ENCODE measurements at regions not wholly inside any gene's neighbourhood (a gene's known extent, or its start where the extent isn't known, plus 50 kb on each side); places are given as distances from the start of the nearest gene placed in this dataset.

DNA sequence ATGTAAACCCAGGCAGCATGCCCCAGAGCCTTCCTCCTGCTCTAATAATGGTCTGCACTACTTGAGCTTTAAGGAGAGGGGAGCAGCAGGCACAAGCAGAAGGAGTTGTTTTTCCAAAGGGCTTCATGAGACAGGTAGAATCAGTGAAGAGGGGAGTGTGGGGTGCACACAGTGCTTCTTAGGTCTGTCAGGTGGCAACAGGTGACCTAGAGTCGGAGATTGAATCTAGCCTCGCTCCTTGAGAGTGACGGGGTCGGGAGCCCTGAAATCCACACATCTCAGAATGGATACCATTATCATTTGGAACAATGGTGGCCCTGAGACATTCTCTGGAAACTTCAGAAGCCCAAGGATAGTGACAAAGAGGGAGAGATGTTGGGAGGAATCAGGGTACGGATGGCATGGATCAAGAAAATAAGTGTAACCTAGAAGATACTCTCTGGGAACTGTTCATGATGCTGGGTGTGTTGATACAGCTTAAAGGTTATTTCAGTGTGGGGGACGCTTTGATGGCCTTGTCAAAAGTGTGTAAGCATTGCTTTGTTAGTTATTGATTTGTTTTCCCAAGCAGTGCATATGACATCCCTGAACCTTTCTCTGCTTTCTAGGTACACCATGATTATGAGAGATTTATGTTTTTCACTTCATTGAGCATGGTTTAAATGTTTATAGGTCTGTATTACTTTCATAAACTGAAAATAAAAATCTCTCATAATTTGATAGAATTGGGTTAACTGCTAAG lies 77.8 kb upstream of the L3MBTL3 start:
- Histone ChIP-seq H3K9me3 (ENCODE audit: control insufficient read depth, low read length) (no peaks in the 10 kb centered on the region), H3K27ac (ENCODE audit: low read depth, low read length, severe bottlenecking) (no peak overlapping the region), H3K4me1 (ENCODE audit: control insufficient read depth, insufficient read depth, low read length, poor library complexity, severe bottlenecking) (no peaks in the 10 kb centered on the region), H3K4me3 (ENCODE audit: extremely low read depth, insufficient read depth, low read length, poor library complexity, severe bottlenecking) (no peak overlapping the region), H3K36me3 (ENCODE audit: control insufficient read depth, insufficient read depth, low read length) (no peaks in the 10 kb centered on the region)
- 70 to 80% methylated on average over 3 to 4 of the region's 6 CpGs for WGBS, 2 experiments (ENCODE audit: insufficient coverage in 2 of 2)

GRCh38 chr6:129938249-129939020 lies 77.3 kb upstream of the TMEM244 start:
- H3K4me3 ChIP-seq (ENCODE audit: extremely low read depth, insufficient read depth, low read length, poor library complexity, severe bottlenecking): no peak overlapping the region
- no peaks in the 10 kb centered on the region for H3K4me1 ChIP-seq (ENCODE audit: control insufficient read depth, insufficient read depth, low read length, poor library complexity, severe bottlenecking)
- H3K27ac ChIP-seq (ENCODE audit: low read depth, low read length, severe bottlenecking): no peak overlapping the region
- H3K9me3 ChIP-seq (ENCODE audit: control insufficient read depth, low read length): no peaks in the 10 kb centered on the region
- no peaks in the 10 kb centered on the region for H3K36me3 ChIP-seq (ENCODE audit: control insufficient read depth, insufficient read depth, low read length)
- WGBS, 2 experiments (ENCODE audit: insufficient coverage in 2 of 2): 74 to 92% methylated on average over 4 to 5 of the region's 8 CpGs

- H3K36me3 ChIP-seq (ENCODE audit: control insufficient read depth, insufficient read depth, low read length): no peaks in the 10 kb centered on the region
- H3K27ac ChIP-seq (ENCODE audit: low read depth, low read length, severe bottlenecking): no peak overlapping the region
- no peaks in the 10 kb centered on the region for H3K9me3 ChIP-seq (ENCODE audit: control insufficient read depth, low read length)
- WGBS, 2 experiments (ENCODE audit: insufficient coverage in 2 of 2): 6% methylated on average over 3 to 5 of the region's 7 CpGs
- H3K4me3 ChIP-seq (ENCODE audit: extremely low read depth, insufficient read depth, low read length, poor library complexity, severe bottlenecking): no peak overlapping the region
- H3K4me1 ChIP-seq (ENCODE audit: control insufficient read depth, insufficient read depth, low read length, poor library complexity, severe bottlenecking): no peaks in the 10 kb centered on the region
These were observed 75.4 kb upstream of the TMEM244 start for GRCh38 chr6:129936329-129937165.

DNA sequence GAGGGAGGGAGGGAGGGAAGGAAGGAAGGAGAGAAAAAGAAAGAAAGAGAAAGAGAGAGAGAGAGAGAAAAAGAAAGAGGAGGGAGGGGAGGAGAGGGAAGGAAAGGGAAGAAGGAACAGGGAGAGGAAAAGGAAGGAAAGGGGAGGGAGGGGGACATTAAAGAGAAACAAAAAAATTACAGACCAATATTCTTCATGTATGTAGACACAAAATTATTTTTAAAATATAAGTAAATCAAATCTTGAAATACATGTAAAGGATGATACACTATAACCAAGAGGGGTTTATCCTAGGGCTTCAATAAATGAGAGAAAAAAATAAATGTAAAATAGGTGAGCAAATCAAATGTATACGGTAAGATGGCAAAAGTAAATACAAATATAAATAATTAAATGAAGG lies 71.2 kb upstream of the TMEM244 start:
- no peaks in the 10 kb centered on the region for H3K4me1 ChIP-seq (ENCODE audit: control insufficient read depth, insufficient read depth, low read length, poor library complexity, severe bottlenecking)
- H3K9me3 ChIP-seq (ENCODE audit: control insufficient read depth, low read length): no peaks in the 10 kb centered on the region
- WGBS, 2 experiments (ENCODE audit: insufficient coverage in 2 of 2): no CpG with 5 or more reads among the region's 1 CpG
- H3K4me3 ChIP-seq (ENCODE audit: extremely low read depth, insufficient read depth, low read length, poor library complexity, severe bottlenecking): no peak overlapping the region
- H3K36me3 ChIP-seq (ENCODE audit: control insufficient read depth, insufficient read depth, low read length): no peaks in the 10 kb centered on the region
- H3K27ac ChIP-seq (ENCODE audit: low read depth, low read length, severe bottlenecking): no peak overlapping the region

GRCh38 chr6:129929433-129929832 lies 68.3 kb upstream of the TMEM244 start:
- Histone ChIP-seq H3K36me3 (ENCODE audit: control insufficient read depth, insufficient read depth, low read length) (no peaks in the 10 kb centered on the region), H3K4me1 (ENCODE audit: control insufficient read depth, insufficient read depth, low read length, poor library complexity, severe bottlenecking) (no peaks in the 10 kb centered on the region)
- WGBS, 2 experiments (ENCODE audit: insufficient coverage in 2 of 2): 100% methylated on average over 1 of the region's 1 CpG; no CpG with 5 or more reads in 1 of the 2 experiments

DNA sequence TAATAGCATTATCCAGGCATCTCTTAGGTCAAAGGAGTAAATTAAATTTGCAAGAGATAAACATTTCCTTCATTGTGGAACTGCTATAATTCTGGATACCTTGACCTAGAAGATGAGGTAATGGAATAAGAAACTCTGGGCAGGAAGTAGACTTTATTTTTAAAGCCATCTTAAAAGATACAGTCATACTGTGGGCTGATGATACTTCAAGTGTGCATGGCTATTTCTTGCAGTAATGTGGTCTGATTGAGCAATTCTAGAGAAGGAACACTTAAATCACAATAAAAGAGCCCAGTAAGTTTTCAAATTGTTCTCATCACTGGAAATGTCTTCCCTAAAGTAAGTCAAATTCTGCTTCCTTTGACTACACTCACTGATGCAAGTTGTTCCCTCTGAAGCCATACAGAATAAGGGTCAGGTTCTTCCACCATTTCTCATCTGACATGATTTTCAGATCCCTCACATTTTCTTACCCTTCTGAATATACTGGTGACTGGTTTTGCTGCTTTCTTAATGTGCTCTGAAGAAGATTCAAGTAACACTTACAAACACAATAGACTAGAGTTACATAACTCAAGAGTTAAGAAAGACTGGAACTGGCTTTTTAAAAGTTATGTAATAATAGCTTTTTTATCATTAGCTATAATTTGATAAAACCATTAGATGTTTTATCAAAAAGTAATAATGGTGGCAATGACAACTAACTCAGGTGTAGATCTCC lies 62.6 kb upstream of the TMEM244 start:
- no peak overlapping the region for H3K27ac ChIP-seq (ENCODE audit: low read depth, low read length, severe bottlenecking)
- no peaks in the 10 kb centered on the region for H3K36me3 ChIP-seq (ENCODE audit: control insufficient read depth, insufficient read depth, low read length)
- no peaks in the 10 kb centered on the region for H3K9me3 ChIP-seq (ENCODE audit: control insufficient read depth, low read length)
- peaks cover 3% of the 10 kb centered on the region for H3K4me1 ChIP-seq (ENCODE audit: control insufficient read depth, insufficient read depth, low read length, poor library complexity, severe bottlenecking)
- H3K4me3 ChIP-seq (ENCODE audit: extremely low read depth, insufficient read depth, low read length, poor library complexity, severe bottlenecking): no peak overlapping the region

More at GRCh38 chr6:129929433-129929832, 68.3 kb upstream of the TMEM244 start:
- no peak overlapping the region for H3K4me3 ChIP-seq (ENCODE audit: extremely low read depth, insufficient read depth, low read length, poor library complexity, severe bottlenecking)
- H3K27ac ChIP-seq (ENCODE audit: low read depth, low read length, severe bottlenecking): no peak overlapping the region
- H3K9me3 ChIP-seq (ENCODE audit: control insufficient read depth, low read length): no peaks in the 10 kb centered on the region

GRCh38 chr6:129921169-129921817 lies 60.2 kb upstream of the TMEM244 start:
- Histone ChIP-seq H3K4me1 (ENCODE audit: control insufficient read depth, insufficient read depth, low read length, poor library complexity, severe bottlenecking) (peaks cover 3% of the 10 kb centered on the region), H3K27ac (ENCODE audit: low read depth, low read length, severe bottlenecking) (no peak overlapping the region), H3K9me3 (ENCODE audit: control insufficient read depth, low read length) (no peaks in the 10 kb centered on the region), H3K36me3 (ENCODE audit: control insufficient read depth, insufficient read depth, low read length) (no peaks in the 10 kb centered on the region), H3K4me3 (ENCODE audit: extremely low read depth, insufficient read depth, low read length, poor library complexity, severe bottlenecking) (no peak overlapping the region)
- 100% methylated on average over 1 of the region's 3 CpGs; no CpG with 5 or more reads in 1 of the 2 experiments for WGBS, 2 experiments (ENCODE audit: insufficient coverage in 2 of 2)

DNA sequence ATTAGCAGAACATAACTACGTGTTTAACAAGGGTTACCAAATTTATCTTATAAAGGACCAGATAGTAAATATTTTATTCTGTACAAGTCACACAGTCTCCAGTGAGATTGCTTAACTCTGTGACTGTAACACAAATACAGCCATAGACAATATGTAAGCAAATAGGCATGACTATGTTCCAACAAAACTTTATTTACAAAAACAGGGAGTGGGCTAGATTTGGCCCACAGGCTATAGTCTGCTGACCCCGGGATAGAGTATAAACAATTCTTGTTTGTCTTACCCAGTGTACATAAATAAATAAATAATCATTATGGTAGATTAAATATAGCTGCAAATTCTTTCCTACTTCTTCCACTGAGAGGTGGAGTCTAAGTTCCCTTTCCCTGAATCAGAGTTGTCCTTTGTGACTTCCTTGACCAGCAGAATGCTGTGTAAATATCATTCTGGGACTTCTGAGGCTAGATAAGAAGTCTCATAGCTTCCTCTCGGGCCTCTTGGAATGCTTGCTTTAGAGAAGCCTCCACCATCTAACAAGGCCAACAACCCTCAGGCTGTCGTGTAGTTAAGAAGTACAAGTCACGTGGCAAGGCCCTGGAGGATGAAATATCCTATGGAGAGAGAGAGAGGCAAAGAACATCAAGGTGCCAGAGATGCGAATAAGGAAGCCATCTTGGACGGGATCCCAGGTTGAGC lies 59.1 kb upstream of the TMEM244 start:
- H3K4me1 ChIP-seq (ENCODE audit: control insufficient read depth, insufficient read depth, low read length, poor library complexity, severe bottlenecking): peaks cover 3% of the 10 kb centered on the region

GRCh38 chr6:129911732-129912131 lies 50.6 kb upstream of the TMEM244 start:
- H3K4me1 ChIP-seq (ENCODE audit: control insufficient read depth, insufficient read depth, low read length, poor library complexity, severe bottlenecking): no peaks in the 10 kb centered on the region
- H3K9me3 ChIP-seq (ENCODE audit: control insufficient read depth, low read length): no peaks in the 10 kb centered on the region
- no peaks in the 10 kb centered on the region for H3K36me3 ChIP-seq (ENCODE audit: control insufficient read depth, insufficient read depth, low read length)
- H3K27ac ChIP-seq (ENCODE audit: low read depth, low read length, severe bottlenecking): no peak overlapping the region
- no CpG with 5 or more reads among the region's 1 CpG for WGBS, 2 experiments (ENCODE audit: insufficient coverage in 2 of 2)
- H3K4me3 ChIP-seq (ENCODE audit: extremely low read depth, insufficient read depth, low read length, poor library complexity, severe bottlenecking): no peak overlapping the region

More for the DNA sequence above, 59.1 kb upstream of the TMEM244 start:
- H3K4me3 ChIP-seq (ENCODE audit: extremely low read depth, insufficient read depth, low read length, poor library complexity, severe bottlenecking): no peak overlapping the region
- H3K27ac ChIP-seq (ENCODE audit: low read depth, low read length, severe bottlenecking): no peak overlapping the region
- H3K36me3 ChIP-seq (ENCODE audit: control insufficient read depth, insufficient read depth, low read length): no peaks in the 10 kb centered on the region
- no CpG with 5 or more reads among the region's 7 CpGs for WGBS, 2 experiments (ENCODE audit: insufficient coverage in 2 of 2)
- no peaks in the 10 kb centered on the region for H3K9me3 ChIP-seq (ENCODE audit: control insufficient read depth, low read length)

Data from mesodermal cell (in vitro differentiated cells).